HL-60 (cell line): ENCODE measurements at regions not wholly inside any gene's neighbourhood (a gene's known extent, or its start where the extent isn't known, plus 50 kb on each side); places are given as distances from the start of the nearest gene placed in this dataset.
"Not testable (repeated sequence)": the region's sequence is repeated elsewhere in the genome, so short reads cannot be mapped to it uniquely, and the experiment has no call there.

Source experiments
- DNase-seq, 2 experiments: peaks; one replicate each; pipeline ENCODE4 v3.0.0-alpha.2; 2010 to 2020; ENCODE audit warnings: low read depth in 1 of 2, low spot score in 1 of 2
- H3K27ac ChIP-seq: fragments of 250-450 bp; sonication (Bioruptor Pico); replicated peaks from 2 replicates; pipeline ENCODE4 v1.5.1; 2020; ENCODE audit warnings: mild to moderate bottlenecking, moderate library complexity
- H3K27me3 ChIP-seq: fragments of 250-450 bp; sonication (Bioruptor Pico); 2 replicates; pipeline ENCODE4 v1.5.1; 2021; ENCODE audit warnings: mild to moderate bottlenecking, moderate library complexity; ENCODE audit not compliant: insufficient read depth, poor library complexity, severe bottlenecking
- H3K4me3 ChIP-seq: replicated peaks from 2 replicates; pipeline ENCODE4 v1.5.1; 2011; ENCODE audit warnings: mild to moderate bottlenecking, control low read depth, low read length; ENCODE audit not compliant: insufficient read depth
- GABPA ChIP-seq: IDR thresholded peaks from 2 replicates; pipeline ENCODE4 v1.6.1; 2012; ENCODE audit warnings: low read depth
- POLR2AphosphoS5 ChIP-seq: IDR thresholded peaks from 2 replicates; pipeline ENCODE4 v1.6.1; 2012; ENCODE audit warnings: low read depth
- SPI1 ChIP-seq: IDR thresholded peaks from 2 replicates; pipeline ENCODE4 v1.6.1; 2012; ENCODE audit warnings: low read depth, mild to moderate bottlenecking, borderline replicate concordance
- TF ChIP-seq, protein P1 (sequence below): IDR thresholded peaks from 2 replicates; pipeline ENCODE4 v1.6.1; 2012; ENCODE audit warnings: low read depth; ENCODE audit not compliant: insufficient replicate concordance
- TF ChIP-seq, protein P2 (sequence below): IDR thresholded peaks from one replicate; pipeline ENCODE4 v1.5.1; 2011; ENCODE audit warnings: low read length, control low read depth, inconsistent platforms; ENCODE audit not compliant: insufficient read depth

DNA sequence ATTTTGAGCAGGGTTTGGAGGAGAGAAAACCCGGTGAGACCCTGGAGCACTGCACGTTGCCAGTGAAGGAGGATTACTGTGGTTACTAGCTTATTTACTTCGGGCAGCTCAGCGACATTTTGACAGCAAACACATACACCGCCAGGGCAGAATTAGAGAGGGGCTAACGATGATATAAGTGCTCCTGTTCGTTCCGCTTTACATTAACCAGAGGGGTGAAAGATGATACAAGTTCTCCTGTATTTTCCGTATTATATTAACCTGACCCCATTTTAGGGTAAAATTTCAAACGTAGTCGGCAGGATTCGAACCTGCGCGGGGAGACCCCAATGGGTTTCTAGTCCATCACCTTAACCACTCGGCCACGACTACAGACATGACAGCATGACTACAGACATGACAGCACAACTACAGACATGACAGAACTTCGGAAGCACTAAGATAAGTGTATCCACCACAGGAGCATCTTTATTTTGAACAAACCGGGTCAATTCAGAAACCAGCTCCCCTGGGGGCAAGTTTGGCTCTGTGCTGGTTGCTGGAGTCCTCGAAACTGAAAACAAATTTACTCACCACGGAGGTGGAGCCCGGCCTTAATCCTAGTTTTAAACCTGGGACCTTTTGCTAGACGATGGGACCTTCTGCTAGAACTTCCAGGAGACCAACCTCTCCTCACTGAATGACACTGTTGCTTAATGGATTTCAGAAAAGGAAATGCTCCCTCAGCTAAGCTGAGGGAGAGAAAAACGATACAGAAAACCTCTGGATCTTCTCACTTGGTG, 80.4 kb upstream of the ZNF184 start:
- TF ChIP-seq, protein P1, sequence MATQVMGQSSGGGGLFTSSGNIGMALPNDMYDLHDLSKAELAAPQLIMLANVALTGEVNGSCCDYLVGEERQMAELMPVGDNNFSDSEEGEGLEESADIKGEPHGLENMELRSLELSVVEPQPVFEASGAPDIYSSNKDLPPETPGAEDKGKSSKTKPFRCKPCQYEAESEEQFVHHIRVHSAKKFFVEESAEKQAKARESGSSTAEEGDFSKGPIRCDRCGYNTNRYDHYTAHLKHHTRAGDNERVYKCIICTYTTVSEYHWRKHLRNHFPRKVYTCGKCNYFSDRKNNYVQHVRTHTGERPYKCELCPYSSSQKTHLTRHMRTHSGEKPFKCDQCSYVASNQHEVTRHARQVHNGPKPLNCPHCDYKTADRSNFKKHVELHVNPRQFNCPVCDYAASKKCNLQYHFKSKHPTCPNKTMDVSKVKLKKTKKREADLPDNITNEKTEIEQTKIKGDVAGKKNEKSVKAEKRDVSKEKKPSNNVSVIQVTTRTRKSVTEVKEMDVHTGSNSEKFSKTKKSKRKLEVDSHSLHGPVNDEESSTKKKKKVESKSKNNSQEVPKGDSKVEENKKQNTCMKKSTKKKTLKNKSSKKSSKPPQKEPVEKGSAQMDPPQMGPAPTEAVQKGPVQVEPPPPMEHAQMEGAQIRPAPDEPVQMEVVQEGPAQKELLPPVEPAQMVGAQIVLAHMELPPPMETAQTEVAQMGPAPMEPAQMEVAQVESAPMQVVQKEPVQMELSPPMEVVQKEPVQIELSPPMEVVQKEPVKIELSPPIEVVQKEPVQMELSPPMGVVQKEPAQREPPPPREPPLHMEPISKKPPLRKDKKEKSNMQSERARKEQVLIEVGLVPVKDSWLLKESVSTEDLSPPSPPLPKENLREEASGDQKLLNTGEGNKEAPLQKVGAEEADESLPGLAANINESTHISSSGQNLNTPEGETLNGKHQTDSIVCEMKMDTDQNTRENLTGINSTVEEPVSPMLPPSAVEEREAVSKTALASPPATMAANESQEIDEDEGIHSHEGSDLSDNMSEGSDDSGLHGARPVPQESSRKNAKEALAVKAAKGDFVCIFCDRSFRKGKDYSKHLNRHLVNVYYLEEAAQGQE: no peak
- TF ChIP-seq SPI1 (no peak), GABPA (no peak), POLR2AphosphoS5 (no peak)
- TF ChIP-seq, protein P2, sequence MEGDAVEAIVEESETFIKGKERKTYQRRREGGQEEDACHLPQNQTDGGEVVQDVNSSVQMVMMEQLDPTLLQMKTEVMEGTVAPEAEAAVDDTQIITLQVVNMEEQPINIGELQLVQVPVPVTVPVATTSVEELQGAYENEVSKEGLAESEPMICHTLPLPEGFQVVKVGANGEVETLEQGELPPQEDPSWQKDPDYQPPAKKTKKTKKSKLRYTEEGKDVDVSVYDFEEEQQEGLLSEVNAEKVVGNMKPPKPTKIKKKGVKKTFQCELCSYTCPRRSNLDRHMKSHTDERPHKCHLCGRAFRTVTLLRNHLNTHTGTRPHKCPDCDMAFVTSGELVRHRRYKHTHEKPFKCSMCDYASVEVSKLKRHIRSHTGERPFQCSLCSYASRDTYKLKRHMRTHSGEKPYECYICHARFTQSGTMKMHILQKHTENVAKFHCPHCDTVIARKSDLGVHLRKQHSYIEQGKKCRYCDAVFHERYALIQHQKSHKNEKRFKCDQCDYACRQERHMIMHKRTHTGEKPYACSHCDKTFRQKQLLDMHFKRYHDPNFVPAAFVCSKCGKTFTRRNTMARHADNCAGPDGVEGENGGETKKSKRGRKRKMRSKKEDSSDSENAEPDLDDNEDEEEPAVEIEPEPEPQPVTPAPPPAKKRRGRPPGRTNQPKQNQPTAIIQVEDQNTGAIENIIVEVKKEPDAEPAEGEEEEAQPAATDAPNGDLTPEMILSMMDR: no peak
- DNase-seq: peak in 1 of 2 experiments; percentile 33

DNA sequence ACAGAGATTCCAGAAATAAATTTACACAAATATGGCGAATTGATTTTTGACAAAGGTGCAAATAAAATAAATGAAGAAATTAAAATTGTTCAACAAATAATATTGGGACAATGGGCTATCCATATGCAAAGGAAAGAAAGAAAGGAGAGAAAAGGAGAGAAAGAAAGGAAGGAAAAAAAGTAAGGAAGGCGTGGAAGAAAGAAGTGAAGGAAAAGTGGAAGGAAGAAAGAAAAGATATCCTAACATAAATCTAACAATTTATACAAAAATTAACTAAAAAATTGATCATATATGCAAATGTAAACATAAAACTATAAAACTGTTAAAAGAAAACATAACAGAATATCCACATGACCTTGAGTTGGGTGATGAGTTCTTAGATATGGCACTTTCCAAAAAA, 78.7 kb upstream of the ZNF184 start:
- Histone ChIP-seq H3K27ac (no peak overlapping the region), H3K27me3 (no peaks in the 10 kb centered on the region), H3K4me3 (no peak overlapping the region)
- TF ChIP-seq, protein P1: no peak
- TF ChIP-seq SPI1: no peak
- TF ChIP-seq GABPA: no peak
- TF ChIP-seq POLR2AphosphoS5: no peak
- TF ChIP-seq, protein P2: no peak
- DNase-seq: no peak

More for the DNA sequence above, 80.4 kb upstream of the ZNF184 start:
- H3K27ac ChIP-seq: no peak overlapping the region
- no peaks in the 10 kb centered on the region for H3K27me3 ChIP-seq
- H3K4me3 ChIP-seq: no peak overlapping the region

DNA sequence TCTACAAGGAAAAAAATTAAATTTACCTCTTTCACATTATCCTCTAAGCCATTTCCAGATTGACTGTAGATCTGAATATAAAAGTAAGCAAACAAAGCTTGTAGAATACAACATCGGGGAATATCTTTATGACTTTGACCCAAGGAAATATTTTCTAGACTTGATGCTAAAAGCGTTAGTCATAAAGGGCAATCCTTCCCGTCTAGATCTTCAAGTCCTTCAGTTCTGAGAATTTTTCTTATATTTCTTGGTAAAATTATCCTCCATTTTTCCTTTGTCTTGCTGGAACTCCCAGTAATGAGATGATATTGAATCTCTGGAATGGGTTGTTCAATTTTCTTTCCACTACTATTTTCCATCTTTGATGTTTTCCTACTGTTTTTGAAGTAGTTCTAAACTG, 77.8 kb upstream of the ZNF184 start:
- TF ChIP-seq GABPA: no peak
- TF ChIP-seq, protein P2: no peak
- TF ChIP-seq POLR2AphosphoS5: no peak
- TF ChIP-seq, protein P1: no peak
- TF ChIP-seq SPI1: no peak
- no peak overlapping the region for H3K27ac ChIP-seq
- no peak overlapping the region for H3K4me3 ChIP-seq
- H3K27me3 ChIP-seq: no peaks in the 10 kb centered on the region
- DNase-seq: no peak

DNA sequence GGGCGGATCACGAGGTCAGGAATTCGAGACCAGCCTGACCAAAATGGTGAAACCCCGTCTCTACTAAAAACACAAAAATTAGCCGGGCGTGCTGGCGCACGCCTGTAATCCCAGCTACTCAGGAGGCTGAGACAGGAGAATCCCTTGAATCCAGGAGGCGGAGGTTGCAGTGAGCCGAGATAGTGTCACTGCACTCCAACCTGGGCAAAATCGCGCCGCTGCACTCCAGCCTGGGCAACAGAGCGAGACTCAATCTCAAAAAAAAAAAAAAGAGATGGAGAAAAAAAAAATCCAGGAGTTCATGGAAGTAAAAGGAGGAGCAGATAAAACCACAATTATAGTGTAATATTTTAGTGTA, 76.3 kb upstream of the ZNF184 start:
- not testable (repeated sequence) for H3K27me3 ChIP-seq, DNase-seq, H3K27ac ChIP-seq, H3K4me3 ChIP-seq
